ENCODE measurements at regions not wholly inside any gene's neighbourhood (a gene's known extent, or its start where the extent isn't known, plus 50 kb on each side); places are given as distances from the start of the nearest gene placed in this dataset.

DNA sequence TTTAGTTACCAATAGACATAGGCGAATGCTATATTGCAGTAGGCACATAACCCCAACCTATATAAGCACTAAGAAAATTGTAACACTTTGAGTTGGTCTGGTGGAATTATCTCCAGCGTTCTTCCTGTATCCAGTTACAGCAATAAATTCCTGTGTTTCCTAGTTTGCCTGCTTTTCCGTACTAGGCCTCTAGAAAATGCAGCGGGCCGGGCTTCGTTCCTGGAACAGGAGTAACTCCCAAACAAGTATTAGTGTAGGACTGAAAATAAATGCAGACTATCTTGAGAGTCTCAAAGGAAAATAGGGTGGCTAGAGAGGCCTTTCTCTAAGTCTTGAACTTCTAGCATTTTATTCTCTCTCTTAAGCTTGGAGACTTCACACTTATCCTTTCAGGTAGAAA is 159.8 kb downstream of the OR13H1 start:
- DNase-seq (ENCODE audit: low spot score): peak; percentile 8

DNA sequence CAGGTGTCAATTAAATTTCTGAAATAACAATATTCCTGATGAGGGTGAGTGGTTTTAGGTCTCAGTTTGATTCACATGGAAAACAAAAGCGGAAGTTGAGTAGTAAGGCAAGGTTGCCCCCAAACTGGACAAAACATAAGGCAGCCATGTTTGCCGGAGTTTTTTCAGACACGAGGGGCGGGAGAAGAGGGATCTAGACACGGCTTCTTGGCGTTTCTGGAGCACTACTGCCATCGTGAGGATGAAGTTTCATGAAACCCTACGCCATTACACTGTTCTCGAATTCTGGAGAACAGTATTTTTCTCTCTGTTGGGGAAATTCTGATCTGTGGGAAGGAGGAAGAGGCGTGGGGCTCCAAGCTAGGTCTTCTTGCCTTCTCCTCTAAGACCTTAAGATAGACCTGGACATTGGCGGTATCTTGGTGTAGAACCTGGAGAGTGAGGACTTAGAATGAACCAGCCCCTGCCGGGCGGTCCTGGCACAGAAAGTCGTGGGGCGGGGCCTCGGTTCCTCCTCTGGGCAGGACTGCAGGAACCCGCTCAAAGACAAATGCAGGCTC is 160.3 kb downstream of the OR13H1 start:
- DNase-seq (ENCODE audit: low spot score): peak; percentile 85

DNA sequence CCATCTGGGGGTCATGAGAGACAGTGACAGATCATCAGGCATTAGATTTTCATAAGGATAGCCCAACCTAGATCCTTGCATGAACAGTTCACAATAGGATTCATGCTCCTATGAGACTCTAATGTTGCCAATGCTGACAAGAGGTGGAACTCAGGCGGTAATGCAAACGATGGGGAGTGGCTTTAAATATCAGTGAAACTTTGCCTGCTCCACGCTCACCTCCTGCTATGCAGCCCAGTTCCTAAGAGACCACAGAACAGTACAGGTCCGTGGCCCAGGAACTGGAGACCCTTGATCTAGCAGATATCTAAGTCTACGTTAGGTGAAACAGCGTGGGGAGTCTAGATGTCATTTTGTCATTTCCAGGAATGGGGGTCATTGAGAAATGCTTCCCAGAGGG is 165.7 kb downstream of the OR13H1 start:
- DNase-seq (ENCODE audit: low spot score): no peak

DNA sequence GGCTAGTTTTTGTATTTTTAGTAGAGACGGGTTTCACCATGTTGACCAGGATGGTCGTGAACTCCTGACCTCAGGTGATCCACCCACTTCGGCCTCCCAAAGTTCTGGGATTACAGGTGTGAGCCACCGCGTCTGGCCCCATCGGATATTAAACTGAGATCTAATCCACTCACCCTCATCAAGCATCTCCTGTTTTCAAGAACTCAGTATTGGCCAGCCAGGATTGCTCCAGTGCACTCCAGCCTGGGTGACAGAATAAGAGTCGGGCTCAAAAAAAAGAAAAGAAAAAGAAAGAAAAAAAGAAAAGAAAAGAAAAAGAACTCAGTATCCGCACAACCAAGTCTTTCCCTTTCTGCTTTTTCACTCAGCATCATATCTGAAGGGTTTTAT is 167.6 kb downstream of the OR13H1 start:
- no peak for DNase-seq (ENCODE audit: low spot score)

DNA sequence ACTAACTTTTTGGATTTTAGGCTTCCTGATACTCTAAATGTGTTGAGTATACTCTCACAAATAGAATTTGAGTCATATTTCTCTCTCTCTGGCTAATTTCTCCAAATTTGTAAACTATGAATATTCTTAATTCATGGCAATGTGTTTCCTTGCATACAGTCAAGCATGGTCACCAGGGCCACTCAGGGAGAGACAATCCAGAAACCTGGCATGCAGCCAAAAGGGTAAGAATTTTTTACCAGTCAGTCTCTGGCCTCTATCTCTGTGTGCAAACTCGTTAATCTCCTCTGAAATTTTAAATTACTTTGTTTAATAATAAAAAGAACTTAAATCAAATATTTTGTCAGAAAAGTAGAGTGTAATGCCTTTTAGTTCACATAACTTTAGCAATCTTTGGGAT is 179.8 kb downstream of the OR13H1 start:
- DNase-seq (ENCODE audit: low spot score): no peak

DNA sequence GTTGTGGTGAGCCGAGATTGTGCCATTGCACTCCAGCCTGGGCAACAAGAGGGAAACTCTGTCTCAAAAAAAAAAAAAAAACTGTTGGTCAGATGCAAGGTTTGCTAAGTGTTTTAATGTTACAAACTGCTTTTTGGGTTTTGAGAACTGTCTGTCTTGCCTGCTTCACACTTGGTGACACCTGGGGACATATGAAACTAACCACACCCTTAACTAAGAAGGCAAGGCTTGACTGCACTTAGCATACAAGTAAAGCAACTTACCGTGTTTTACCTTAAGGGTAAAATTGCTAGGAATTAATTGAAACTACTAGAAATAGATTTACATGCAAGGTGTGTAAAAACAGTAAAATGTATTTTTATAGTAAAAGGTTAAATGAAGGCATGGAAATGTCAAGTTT is 180.4 kb downstream of the OR13H1 start:
- DNase-seq (ENCODE audit: low spot score): no peak

DNA sequence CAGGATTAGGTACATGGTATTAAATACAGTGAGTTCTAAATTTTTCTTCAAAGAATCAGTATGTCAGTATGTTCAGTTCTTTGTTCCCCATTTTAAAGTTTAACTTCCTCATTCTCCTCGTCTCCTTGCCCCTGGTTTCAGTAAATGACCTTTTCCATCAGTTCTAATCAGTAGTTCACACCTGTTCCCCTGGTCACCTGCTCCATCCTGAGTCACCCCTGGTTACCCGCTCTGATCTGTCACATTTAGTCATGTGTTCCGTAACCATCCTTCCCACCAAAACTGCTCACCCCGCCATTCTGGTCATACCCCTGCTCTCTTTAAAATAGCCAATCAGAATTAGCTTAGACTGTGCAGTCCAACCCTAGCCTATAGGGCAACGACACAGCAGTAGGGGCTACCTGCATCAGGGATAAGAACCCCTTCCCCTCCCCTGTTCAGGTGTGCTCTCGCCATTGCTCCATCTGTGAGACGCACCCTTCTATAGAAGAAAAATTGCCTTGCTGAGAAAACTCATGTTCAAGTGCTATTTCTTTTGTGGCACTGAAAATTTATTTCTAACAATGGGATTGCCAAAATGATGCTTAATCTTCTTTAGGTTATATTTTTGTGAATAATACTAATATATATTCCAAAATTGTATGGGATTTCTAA is 181.3 kb downstream of the OR13H1 start:
- no peak for DNase-seq (ENCODE audit: low spot score)

DNA sequence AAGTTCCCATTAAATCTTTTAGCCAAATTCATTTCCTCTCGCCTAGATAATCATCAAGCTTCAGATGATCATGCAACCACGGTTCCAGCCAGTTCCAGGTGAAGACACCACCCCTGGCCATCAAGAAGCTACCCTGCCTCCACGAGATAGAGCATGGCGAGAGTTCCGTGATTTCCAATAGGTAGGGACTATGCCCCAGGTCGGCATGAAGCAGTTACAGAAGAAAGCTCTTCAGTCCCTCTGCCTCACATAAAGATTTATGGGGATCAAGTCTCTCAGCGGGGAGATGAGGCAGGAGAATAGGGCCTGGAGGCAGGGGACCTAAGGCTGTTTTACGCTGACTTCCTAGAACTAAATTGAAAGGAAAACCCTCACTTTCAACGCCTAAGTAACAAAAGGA is 183.9 kb downstream of the OR13H1 start:
- DNase-seq (ENCODE audit: low spot score): no peak

DNA sequence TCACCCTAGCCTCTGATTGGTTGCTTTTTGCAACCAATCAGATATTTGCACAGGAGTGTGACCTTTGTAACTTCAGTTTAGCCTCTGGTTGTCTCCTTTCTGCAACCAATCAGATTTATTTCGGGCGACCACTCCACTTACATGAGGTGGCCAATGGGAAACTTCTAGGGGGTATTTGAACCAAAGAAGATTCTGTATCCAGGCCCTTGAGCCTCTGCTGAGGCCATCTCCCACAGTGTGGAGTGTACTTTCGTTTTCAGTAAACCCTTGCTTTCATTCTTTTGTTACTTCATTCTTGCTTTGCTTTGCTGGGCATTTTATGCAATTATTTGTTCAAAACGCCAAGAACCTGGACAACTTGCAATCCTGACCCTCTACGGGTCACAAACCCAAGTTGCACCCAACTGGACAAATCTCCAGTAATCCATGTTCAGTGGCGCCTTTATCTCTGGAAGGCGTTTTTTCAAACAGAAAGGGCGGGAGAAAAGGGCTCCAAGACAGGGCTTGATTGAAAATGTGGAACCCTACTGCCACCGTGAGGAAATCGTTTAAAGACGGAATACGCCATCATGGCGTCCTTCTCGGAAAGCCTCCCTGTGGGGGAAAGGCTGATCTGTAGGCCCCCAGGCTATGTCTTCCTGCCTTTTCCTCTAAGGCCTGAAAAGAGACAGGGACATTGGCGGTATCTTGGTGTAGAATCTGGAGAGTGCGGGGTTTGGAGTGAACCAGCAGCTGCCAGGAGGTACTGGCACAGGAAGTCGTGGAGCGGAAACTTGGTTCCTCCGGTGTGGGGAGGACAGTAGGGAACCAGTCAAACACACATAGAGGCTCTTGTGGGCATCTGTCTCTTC is 184.6 kb downstream of the OR13H1 start:
- DNase-seq (ENCODE audit: low spot score): peak; percentile 77

DNA sequence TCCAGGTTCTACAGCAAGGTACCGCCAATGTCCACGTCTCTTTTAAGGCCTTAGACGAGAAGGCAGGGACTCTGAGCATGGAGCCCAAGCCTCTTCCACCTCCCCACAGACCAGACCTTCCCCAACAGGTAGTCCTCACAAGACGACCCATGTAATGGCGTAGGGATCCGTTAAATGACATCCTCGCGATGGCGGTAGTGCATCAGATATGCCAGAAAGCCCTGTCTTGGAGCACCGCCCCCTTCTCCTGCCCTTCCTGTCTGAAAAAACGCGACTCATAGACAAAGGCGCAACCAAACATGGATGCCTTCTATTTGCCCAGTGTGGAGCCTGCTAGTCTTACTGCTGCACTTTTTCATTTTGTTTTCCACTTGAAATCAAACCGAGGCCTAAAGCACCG is 185.4 kb downstream of the OR13H1 start:
- peak; percentile 78 for DNase-seq (ENCODE audit: low spot score)

DNA sequence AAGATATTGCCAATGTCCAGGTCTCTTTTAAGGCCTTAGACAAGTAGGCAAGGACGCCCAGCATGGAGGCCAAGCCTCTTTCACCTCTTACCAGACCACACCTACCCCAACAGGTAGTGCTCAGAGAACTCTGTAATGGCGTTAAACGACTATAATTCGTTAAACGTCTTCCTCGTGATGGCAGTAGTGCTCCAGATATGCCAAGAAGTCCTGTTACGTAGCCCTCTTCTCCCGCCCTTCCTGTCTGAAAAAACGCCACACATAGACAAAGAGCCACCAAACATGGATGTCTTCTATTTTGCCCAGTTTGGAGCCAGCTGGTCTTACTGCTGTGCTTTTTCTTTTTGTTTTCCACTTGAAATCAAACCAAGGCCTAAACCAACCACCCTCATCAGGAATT is 190.7 kb downstream of the OR13H1 start:
- DNase-seq (ENCODE audit: low spot score): peak; percentile 71

DNA sequence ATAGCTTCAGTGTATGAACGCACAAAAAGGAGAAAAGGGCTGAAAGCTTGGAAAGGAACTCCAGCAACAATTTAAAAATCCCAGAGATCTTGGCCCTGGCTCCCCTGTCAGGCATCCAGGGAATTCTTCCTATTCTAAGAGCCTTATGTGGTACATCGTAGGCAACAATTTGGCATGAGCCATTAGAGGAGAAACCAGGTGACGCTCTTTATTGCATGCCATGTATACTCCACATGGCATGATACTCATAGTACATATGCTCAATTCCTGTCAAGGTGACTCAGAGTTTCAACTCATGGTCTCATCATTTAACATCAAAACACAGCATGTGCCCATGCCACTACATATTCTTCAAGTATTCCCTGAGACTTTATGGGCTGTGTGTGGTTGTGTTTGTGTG is 191.3 kb downstream of the OR13H1 start:
- DNase-seq (ENCODE audit: low spot score): no peak

DNA sequence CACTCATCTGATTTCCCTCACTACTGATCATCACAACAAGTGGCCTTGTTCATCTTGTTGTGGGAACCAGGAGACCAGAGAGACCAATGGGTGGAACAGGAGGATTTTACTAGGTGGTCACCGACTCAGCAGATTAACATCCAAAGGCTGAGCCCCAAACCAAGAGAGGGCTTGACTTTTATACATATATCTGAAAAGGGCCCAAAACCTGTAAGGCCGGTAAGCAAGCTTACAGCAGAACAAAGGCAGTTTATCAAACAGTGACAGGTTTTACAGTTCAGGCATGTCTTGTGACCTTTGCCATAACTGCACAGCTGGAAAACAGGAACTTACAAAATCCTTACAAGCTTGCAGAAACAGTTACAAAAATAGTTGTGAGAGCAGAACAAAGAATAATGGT is 195.9 kb downstream of the OR13H1 start:
- no peak for DNase-seq (ENCODE audit: low spot score)

DNA sequence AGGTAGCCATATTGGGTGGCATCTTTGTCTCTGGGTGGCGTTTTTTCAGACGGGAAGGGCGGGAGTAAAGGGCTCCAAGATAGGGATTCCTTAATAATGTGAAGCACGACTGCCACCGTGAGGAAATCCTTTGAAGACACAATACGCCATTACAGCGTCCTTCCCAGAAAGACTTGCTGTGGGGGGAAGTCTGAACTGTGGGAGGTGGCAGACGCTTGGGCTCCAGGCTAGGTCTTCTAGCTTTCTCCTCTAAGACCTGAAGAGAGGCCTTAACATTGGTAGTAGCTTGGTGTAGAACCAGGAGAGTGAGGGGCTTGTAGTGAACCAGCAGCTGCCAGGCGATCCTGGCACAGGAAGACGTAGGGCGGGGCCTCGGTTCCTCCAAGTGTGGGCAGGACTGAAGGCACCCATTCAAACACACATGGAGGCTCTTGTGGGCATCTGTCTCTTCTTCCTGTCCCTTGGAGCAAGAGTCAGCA is 197.3 kb downstream of the OR13H1 start:
- peak; percentile 81 for DNase-seq (ENCODE audit: low spot score)

DNA sequence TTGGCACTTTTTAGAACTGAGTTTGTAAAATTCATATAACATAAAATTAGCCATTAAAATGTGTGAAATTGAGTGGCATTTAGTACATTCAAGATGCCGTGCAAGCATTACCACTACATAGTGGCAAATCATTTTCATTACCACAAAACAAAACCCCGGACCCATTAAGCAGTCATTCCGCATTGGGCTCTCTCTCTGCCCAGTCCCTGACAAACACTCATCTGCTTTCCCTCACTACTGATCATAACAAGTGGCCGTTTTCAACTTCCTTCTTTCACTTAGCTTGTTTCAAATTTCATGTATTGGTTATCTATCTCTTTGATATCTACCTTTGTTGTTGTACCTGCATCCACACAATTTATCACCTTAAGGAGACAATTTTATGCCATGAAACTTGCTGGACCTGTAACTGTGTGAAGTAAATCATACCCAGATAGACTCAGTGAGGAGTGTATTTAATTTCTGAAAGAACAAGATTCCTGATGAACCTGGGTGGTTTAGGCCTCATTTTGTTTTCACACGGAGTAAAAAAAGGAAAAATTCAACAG is 202.1 kb downstream of the OR13H1 start:
- peak; percentile 18 for DNase-seq (ENCODE audit: low spot score)

DNA sequence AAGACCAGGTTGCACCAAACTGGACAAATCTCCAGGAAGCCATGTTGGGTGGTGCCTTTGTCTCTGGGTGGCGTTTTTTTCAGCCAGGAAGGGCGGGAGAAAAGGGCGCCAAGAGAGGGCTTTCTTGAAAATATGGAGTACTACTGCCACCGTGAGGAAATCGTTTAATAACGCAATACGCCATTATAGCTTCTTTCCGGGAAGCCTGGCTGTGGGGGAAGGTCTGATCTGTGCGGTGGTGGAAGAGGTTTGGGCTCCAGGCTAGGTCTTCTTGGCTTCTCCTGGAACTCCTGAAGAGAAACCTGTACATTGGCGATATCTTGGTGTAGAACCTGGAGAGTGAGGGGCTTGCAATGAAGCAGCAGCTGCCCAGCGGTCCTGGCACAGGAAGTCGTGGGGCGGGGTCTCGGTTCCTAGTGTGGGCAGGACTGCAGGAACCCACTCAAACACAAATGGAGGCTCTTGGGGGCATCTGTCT is 202.7 kb downstream of the OR13H1 start:
- DNase-seq (ENCODE audit: low spot score): peak; percentile 86

DNA sequence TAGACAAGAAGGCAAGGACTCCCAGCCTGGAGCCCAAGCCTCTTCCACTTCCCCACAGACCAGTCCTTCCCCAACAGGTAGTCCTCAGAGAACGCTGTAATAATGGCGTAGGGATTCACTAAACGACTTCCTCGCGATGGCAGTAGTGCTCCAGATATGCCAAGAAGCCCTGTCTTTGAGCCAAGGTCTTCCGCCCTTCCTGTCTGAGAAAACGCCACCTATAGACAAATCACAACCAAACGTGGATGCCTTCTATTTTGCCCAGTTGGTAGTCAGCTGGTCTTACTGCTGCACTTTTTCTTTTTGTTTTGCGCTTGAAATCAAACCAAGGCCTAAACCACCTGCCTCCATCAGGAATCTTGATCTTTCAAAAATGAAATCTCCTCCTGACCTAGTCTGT is 203.3 kb downstream of the OR13H1 start:
- DNase-seq (ENCODE audit: low spot score): peak; percentile 80

DNA sequence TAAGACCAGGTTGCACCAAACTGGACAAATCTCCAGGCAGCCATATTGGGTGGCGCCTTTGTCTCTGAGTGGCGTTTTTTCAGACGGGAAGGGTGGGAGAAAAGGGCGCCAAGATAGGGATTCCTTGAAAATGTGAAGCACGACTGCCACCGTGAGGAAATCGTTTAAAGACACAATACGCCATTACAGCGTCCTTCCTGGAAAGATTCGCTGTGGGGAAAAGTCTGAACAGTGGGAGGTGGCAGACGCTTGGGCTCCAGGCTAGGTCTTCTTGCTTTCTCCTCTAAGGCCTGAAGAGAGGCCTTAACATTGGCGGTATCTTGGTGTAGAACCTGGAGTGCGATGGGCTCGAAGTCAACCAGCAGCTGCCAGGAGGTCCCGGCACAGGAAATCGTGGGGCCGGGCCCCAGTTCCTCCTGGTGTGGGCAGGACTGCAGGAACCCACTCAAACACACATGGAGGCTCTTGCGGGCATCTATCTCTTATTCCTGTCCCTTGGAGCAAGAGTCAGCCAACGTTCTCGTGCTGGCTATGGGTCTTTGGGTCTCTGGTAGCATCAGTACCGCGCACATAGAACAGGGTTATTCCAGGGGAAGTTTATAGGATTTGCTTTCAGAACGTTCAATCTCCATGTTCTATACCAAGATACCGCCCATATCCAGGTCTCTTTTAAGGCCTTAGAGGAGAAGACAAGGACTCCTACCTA is 208.8 kb downstream of the OR13H1 start:
- peak; percentile 86 for DNase-seq (ENCODE audit: low spot score)

DNA sequence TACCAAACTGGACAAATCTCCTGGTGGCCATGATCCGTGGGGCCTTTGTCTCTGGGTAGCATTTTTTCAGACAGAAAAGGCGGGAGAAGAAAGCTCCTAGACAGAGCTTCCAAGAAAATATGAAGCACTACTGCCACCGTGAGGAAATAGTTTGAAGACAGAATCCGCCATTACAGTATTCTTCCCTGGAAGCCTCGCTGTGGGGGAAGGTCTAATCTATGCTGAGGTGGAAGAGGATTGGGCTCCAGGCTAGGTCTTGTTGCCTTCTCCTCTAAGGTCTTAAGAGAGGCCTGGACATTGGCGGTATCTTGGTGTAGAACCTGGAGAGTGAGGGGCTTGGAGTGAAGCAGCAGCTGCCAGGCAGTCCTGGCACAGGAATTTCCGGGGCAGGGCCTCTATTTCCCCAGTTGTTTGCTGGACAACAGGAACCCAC is 218.9 kb downstream of the OR13H1 start:
- peak; percentile 78 for DNase-seq (ENCODE audit: low spot score)

DNA sequence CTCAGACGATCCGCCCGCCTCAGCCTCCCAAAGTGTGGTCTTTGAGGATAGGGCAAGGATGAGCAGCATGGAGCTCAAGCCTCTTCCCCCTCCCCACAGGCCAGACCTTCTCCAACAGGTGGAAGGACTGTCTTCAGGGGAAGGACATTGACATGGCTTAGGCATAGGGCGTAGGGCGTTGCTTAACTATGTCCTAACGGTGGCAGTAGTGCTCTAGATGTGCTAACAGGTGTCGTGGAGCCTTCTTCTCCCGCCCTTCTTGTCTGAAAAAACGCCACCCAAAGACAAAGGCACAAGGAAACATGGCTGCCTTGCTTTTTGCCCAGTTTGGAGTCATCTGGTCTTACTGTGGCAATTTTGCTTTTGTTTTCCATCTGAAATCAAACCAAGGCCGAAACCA is 219.8 kb downstream of the OR13H1 start:
- DNase-seq (ENCODE audit: low spot score): peak; percentile 82

DNA sequence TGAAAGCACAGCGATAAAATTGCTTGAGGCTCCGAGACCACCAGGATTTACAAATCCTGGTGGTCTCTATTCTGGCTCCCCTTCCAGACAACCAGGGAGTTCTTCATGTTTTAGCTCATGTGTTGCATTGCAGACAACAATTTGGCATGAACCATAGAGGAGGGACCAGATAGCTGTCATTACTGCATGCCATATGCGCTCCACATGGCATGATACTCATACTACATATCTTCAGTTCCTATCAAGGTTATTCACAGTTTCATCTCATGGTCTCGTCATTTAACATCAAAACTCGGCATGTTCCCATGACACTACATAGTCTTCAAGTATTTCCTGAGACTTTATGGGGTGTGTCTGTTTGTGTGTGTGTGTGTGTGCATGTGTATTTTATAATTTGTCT is 220.3 kb downstream of the OR13H1 start:
- no peak for DNase-seq (ENCODE audit: low spot score)
